Right lobe of liver (tissue), 6 donors: ENCODE measurements at regions not wholly inside any gene's neighbourhood (a gene's known extent, or its start where the extent isn't known, plus 50 kb on each side); places are given as distances from the start of the nearest gene placed in this dataset.

Experiments used
- ATAC-seq, 4 donors: fragments of 200-7000 bp; cut with Tn5 transposase; one replicate each; pipeline ENCODE4 v1.9.1; 2020; ENCODE audit warnings: mild to moderate bottlenecking in 4 of 4, moderate library complexity in 4 of 4
- DNase-seq, 3 donors: peaks; one replicate each; pipeline ENCODE4 v3.0.0-alpha.2; 2020
- H3K27ac ChIP-seq, 3 donors: fragments of 200-600 bp; one replicate each; pipeline ENCODE4 v1.8.0; 2022
- H3K27me3 ChIP-seq, 2 donors: fragments of 200-600 bp; one replicate each; pipeline ENCODE4 v1.8.0; 2022
- H3K36me3 ChIP-seq, 4 donors: fragments of 200-600 bp; sonication (generic) in 1 of 4; one replicate each; pipeline versions ENCODE4 v1.5.1 to v1.8.0; 2017 to 2022; ENCODE audit warnings: control low read depth in 1 of 4
- H3K4me1 ChIP-seq, 4 donors: fragments of 200-600 bp; sonication (generic) in 1 of 4; one replicate each; pipeline versions ENCODE4 v1.5.1 to v1.8.0; 2017 to 2022; ENCODE audit warnings: control low read depth in 1 of 4
- H3K4me3 ChIP-seq, 3 donors: fragments of 200-600 bp; one replicate each; pipeline ENCODE4 v1.8.0; 2022
- H3K9me3 ChIP-seq, 4 donors: fragments of 200-600 bp; sonication (generic) in 1 of 4; one replicate each; pipeline versions ENCODE4 v1.5.1 to v1.8.0; 2017 to 2022; ENCODE audit warnings: control low read depth in 1 of 4
- CTCF ChIP-seq, 4 donors: fragments of 200-600 bp in 3 of 4; fragments of 450-650 bp in 1 of 4; IDR thresholded peaks; one replicate each; pipeline versions ENCODE4 v1.5.1 to v1.8.0; 2016 to 2022; ENCODE audit warnings: antibody characterized with exemption in 4 of 4, mild to moderate bottlenecking in 2 of 4
- POLR2A ChIP-seq: fragments of 450-650 bp; IDR thresholded peaks from one replicate; pipeline ENCODE4 v1.6.1; 2017; ENCODE audit warnings: antibody characterized with exemption, mild to moderate bottlenecking
- WGBS: methylation state at CpG from one replicate; pipeline ENCODE4 v1.1.6; 2018; ENCODE audit warnings: low coverage, low lambda C conversion rate; ENCODE audit not compliant: insufficient coverage; ENCODE audit errors: missing lambda C conversion rate; 5-methylcytosine and 5-hydroxymethylcytosine counted together
- intact Hi-C, 2 donors: fragments of 100-400 bp; cut with DNase I; formaldehyde crosslinking; loops; one replicate each; pipeline versions ENCODE4 v1.11.2 to v1.14.1; 2022
- donor health status: DM: no; HTN: yes; CAD: no.
- donor health status: DM: no; HTN: no; CAD: no.
- donor health status: DM: no; HTN: no; CAD: no.
- donor health status: DM: no; HTN: yes; CAD: no.
- donor health status: DM: no; HTN: yes; CAD: no.

DNA sequence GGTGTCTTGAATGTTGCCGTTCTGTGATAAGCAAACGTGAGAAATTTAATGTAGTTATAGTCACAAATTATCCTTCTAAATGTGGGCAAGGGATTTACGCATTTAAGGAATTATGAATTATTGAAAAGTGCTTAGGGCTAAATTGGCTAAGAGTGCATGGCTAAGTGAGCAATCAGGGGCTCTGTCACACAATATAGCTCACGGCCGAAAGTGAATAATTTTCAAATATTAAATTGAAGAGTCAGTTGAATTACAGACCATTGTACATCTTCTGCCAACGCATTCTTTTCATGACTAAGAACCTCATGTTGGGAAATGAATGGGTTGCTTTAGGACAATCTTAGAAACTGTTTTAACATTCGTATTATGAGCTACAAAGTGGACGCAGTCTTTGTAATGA lies 1832.9 kb upstream of the LRRTM1 start:
- intact Hi-C loops: no loop called here
- H3K4me3 ChIP-seq: no peak overlapping the region
- H3K27ac ChIP-seq: no peak overlapping the region
- no peaks in the 10 kb centered on the region for H3K9me3 ChIP-seq
- ATAC-seq: no peak
- no peaks in the 10 kb centered on the region for H3K4me1 ChIP-seq
- 59% methylated on average over 8 of the region's 8 CpGs for WGBS
- TF ChIP-seq CTCF (IDR thresholded peaks at IDR 0.05): no peak
- TF ChIP-seq POLR2A: no peak
- no peak for DNase-seq
- no peaks in the 10 kb centered on the region for H3K36me3 ChIP-seq
- no peaks in the 10 kb centered on the region for H3K27me3 ChIP-seq

GRCh38 chr2:82128051-82128450 lies 1823.5 kb upstream of the LRRTM1 start:
- no peaks in the 10 kb centered on the region for H3K9me3 ChIP-seq
- H3K36me3 ChIP-seq: no peaks in the 10 kb centered on the region
- intact Hi-C loops: no loop called here
- H3K27ac ChIP-seq: no peak overlapping the region
- DNase-seq: no peak
- ATAC-seq: no peak
- no peak for TF ChIP-seq CTCF (IDR thresholded peaks at IDR 0.05)
- TF ChIP-seq POLR2A: no peak
- 36% methylated on average over 3 of the region's 3 CpGs for WGBS
- no peaks in the 10 kb centered on the region for H3K4me1 ChIP-seq
- H3K27me3 ChIP-seq: no peaks in the 10 kb centered on the region
- H3K4me3 ChIP-seq: no peak overlapping the region

DNA sequence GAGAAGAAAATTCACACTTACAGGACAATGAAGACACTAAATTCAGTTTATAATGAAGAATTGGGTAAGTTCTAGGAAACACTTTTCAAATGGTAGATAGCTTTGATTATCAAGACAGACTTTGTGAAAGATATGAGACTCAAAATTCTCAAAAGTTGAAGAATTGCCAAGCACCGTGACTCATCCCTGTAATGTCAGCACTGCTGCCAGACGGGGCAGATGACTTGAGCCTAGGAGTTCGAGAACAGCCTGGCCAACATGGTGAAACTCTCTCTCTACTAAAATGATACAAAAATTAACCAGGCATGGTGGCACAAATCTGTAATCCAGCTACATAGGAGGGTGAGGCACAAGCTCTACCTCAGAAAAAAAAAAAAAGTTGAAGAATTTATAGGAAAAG lies 1820.1 kb upstream of the LRRTM1 start:
- no peaks in the 10 kb centered on the region for H3K27me3 ChIP-seq
- no peaks in the 10 kb centered on the region for H3K9me3 ChIP-seq
- no peaks in the 10 kb centered on the region for H3K36me3 ChIP-seq
- no peak overlapping the region for H3K4me3 ChIP-seq
- TF ChIP-seq CTCF (IDR thresholded peaks at IDR 0.05): no peak
- no peak for TF ChIP-seq POLR2A
- intact Hi-C loops: no loop called here
- no peak overlapping the region for H3K27ac ChIP-seq
- ATAC-seq (no peak), DNase-seq (no peak)
- 38% methylated on average over 3 of the region's 3 CpGs for WGBS
- no peaks in the 10 kb centered on the region for H3K4me1 ChIP-seq

- TF ChIP-seq CTCF (IDR thresholded peaks at IDR 0.05) (no peak), POLR2A (no peak)
- Histone ChIP-seq H3K4me1 (no peaks in the 10 kb centered on the region), H3K36me3 (no peaks in the 10 kb centered on the region), H3K4me3 (no peak overlapping the region), H3K27me3 (no peaks in the 10 kb centered on the region), H3K9me3 (no peaks in the 10 kb centered on the region), H3K27ac (no peak overlapping the region)
- intact Hi-C loops: no loop called here
- no peak for ATAC-seq
- DNase-seq: no peak
- 71% methylated on average over 5 of the region's 5 CpGs for WGBS
These were observed 1816.1 kb upstream of the LRRTM1 start for GRCh38 chr2:82120654-82121053.

DNA sequence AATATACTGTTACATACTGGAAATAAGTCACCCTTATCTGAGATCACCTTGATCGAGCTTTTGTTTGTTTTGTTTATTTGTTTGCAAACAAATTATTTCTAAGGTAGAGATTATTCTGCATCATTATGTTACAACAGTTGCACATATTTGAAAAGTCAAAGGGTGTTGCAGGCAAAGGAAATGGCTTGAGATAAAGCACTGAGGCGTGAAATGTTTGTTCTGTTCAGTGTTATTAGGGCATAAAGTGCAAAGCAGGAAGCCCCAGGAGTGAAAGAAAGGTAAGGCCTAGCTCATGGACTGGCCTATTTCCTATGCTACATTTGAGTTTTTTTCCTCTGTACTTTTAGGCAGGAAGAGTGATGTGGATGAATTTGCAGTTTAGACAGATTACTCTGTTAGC lies 1815.6 kb upstream of the LRRTM1 start:
- Histone ChIP-seq H3K27me3 (no peaks in the 10 kb centered on the region), H3K36me3 (no peaks in the 10 kb centered on the region), H3K4me1 (no peaks in the 10 kb centered on the region), H3K9me3 (no peaks in the 10 kb centered on the region), H3K4me3 (no peak overlapping the region), H3K27ac (no peak overlapping the region)
- intact Hi-C loops: no loop called here
- 29% methylated on average over 2 of the region's 2 CpGs for WGBS
- ATAC-seq: no peak
- no peak for DNase-seq
- TF ChIP-seq POLR2A (no peak), CTCF (IDR thresholded peaks at IDR 0.05) (no peak)
